Superior temporal gyrus (tissue), 1 donor: ENCODE measurements at regions not wholly inside any gene's neighbourhood (a gene's known extent, or its start where the extent isn't known, plus 50 kb on each side); places are given as distances from the start of the nearest gene placed in this dataset.

ENCODE experiments used
- DNase-seq: peaks from one replicate; pipeline ENCODE4 v3.0.0-alpha.2; 2016; ENCODE audit errors: extremely low spot score

- DNase-seq, result no peak
Observed at GRCh38 chr2:163459986-163460385, 275.8 kb downstream of the FIGN start.

DNA sequence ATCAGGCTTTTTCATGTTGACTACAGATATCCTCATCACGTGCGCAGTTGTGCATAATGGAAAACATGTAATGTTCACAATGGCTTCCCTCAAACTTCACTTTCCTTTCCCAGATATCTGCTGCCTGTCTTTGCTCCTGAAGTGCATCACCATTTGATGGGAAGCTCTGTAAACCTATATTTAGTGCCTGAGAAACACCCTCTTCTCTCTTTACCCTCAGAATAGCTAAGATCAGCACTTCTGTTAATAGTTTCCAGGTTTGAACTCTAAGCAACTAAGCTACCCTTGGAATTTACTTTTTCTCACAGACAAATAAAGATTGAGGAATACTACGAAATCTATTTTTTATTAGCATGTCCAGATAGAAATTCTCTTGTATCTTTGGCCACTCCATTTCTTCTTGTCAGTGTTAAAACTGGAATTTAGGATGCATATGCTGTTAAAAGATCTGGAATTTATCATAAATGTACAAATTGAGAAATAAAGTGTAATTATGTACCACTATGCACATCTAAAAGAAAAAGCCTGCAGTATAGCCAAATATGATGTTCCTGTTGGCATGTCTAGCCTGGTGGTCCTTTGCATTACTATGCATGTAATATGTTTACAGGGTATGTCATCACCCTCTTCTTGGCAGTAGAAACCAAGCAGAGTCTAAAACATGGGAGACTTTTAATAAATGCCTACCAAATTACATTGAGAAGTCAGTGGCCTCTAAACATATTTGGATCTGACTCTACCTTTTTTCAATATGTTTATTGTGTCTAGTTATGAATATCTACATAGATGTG lies 278.7 kb downstream of the FIGN start:
- DNase-seq, result no peak

- DNase-seq, result no peak
Observed at GRCh38 chr2:163455815-163456214, 280.0 kb downstream of the FIGN start.

GRCh38 chr2:163453920-163454319 lies 281.9 kb downstream of the FIGN start:
- no peak for DNase-seq

GRCh38 chr2:163441603-163442002 lies 294.2 kb downstream of the FIGN start:
- no peak for DNase-seq

- DNase-seq, result no peak
Observed at GRCh38 chr2:163436963-163437362, 298.8 kb downstream of the FIGN start.

- no peak for DNase-seq
Observed at GRCh38 chr2:163428187-163428586, 307.6 kb downstream of the FIGN start.

DNA sequence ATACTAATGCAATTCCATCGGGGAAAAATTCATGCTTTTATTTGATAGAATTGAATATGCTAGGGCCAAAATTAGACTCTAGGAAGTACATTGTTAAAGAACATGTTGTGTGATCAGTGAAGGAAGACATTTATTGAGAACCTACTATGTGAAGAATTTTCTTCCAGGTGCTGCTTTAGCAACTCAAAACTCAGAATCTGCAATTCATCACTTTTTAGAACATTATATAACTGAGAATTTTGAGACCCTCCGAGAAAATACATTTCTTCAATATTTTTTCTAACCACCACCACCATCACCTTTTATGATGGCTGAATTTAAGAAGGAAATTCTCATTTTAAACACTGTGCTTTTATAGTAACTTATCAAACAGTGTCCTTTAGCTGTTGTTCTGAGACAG lies 315.2 kb downstream of the FIGN start:
- no peak for DNase-seq

- no peak for DNase-seq
Observed at GRCh38 chr2:163419000-163419830, 316.6 kb downstream of the FIGN start.

DNA sequence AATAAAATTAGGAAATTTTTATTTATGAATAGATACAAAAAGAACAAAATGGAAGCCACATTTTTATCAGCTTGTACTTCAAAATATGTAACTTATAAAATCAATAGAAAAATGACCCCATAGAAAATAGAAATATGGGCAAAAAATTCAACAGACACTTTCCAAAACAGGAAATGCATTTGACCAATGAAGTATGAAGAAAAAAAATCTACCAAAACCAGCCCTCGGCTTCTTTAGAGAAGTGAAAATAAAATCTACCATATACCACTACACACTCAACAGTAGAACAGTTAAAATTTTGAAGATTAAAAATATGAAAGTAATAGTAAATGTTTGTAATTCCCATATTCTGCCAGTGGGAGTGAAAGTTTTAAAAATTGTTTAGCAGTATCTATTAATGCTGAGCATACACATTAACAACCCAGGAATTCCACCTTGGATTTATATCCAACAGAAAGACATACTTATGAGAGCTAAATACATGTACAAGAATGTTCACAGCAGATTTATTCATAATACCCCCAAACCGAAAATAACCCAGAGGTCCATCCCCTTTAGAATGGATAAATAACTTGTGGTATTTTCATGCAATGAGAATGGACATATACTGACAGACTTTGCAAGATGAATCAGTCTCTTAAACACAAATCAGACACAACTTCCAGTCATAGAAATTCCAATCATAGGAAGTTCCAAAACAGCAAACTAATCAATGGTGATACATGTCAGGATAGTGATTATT lies 318.0 kb downstream of the FIGN start:
- DNase-seq, result no peak

GRCh38 chr2:163414121-163414520 lies 321.7 kb downstream of the FIGN start:
- DNase-seq, result no peak

GRCh38 chr2:163407296-163407695 lies 328.5 kb downstream of the FIGN start:
- no peak for DNase-seq

DNA sequence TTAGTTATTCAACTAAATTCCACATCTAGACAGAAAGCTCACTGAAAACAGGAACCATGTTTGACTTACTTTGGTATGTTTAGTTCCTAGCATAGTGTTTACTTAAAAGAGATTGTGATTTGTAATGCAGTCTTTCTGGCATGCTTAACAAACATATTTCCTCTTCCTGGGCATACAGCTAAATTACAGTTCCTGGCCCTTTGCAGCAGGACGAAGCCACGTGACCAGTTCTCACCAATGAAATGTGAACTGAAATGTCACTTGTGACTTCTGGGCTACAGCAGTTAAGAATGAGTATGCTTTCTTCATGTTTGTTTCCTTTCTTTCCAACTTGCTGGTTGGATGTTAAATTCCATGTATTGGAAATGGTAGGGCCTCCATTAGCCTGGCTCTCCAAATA lies 330.5 kb downstream of the FIGN start:
- no peak for DNase-seq

DNA sequence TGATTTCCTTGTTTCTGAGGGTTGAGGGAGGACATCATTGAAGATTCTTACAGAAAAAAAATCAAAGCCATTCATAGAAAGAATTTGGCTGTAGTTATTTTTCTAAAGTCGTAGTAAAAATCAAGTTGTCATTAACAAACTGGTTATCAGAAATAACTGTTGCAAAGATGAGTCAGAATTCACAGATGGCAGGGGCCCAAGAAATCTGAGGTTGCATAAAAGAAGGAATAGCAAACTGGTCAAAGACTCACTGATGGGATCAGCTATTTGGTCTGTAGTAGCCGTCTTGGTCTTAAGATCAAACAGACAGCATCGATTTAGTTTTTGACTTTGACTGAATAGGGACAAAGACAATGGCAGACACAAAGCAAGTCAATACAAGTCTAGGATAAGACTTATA lies 334.3 kb downstream of the FIGN start:
- no peak for DNase-seq

- no peak for DNase-seq
Observed at GRCh38 chr2:163397451-163397850, 338.4 kb downstream of the FIGN start.

- DNase-seq, result no peak
Observed at GRCh38 chr2:163395602-163396001, 340.2 kb downstream of the FIGN start.

GRCh38 chr2:163389838-163390237 lies 346.0 kb downstream of the FIGN start:
- DNase-seq, result no peak

DNA sequence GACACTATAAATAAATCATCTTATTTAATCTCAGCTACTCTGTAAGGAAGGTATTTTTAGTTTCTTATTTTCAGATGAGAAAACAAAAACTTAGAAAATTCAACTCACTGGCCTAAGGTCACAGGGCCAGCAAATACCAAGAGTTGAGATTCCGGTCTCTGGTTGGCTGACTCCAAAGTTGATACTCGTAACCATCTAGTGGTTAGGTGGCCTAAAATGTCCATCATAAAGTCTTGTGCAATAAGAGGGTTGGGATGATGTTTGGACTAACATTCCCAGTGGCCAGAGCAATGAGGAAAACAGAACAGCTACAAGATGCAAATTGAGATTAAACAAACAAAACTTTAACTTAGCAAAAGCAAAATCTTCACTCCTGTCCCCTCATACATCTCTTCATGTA lies 360.3 kb downstream of the FIGN start:
- DNase-seq, result no peak

- no peak for DNase-seq
Observed at GRCh38 chr2:163375070-163375469, 360.7 kb downstream of the FIGN start.

DNA sequence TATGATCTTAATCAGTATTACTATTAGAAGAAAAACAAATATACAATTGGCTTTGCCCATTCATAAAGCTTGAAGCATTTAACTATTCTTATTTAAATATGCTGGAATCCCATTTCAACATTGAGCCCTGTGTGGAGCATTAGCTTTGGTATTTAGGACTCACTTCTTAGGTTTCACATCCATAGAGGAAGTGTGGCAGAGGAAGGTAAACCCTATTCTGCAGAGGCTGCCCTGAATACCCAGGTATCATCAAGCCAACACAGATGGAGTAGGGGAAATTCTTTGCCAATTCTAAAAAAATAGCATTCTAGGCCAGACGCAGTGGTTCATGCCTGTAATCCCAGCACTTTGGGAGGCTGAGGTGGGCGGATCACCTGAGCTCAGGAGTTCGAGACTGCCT lies 361.5 kb downstream of the FIGN start:
- no peak for DNase-seq

GRCh38 chr2:163373496-163373895 lies 362.3 kb downstream of the FIGN start:
- no peak for DNase-seq

GRCh38 chr2:163370169-163370886 lies 365.5 kb downstream of the FIGN start:
- no peak for DNase-seq
